Stomach (tissue), 8 donors: ENCODE measurements at regions not wholly inside any gene's neighbourhood (a gene's known extent, or its start where the extent isn't known, plus 50 kb on each side); places are given as distances from the start of the nearest gene placed in this dataset.

ENCODE experiments used
- DNase-seq, 2 donors: peaks; one replicate each; pipeline versions ENCODE4 v3.0.0 to v3.0.0-alpha.2; 2013 to 2019
- H3K27ac ChIP-seq, 5 donors: fragments of 200-600 bp in 4 of 5; sonication (generic) in 4 of 5; one replicate each; pipeline ENCODE4 v1.5.1; 2013 to 2019; ENCODE audit warnings: mild to moderate bottlenecking in 1 of 5, moderate library complexity in 1 of 5
- H3K27me3 ChIP-seq, 3 donors: fragments of 200-600 bp; sonication (generic); one replicate each; pipeline ENCODE4 v1.5.1; 2017 to 2019; ENCODE audit warnings: mixed run types in 1 of 3
- H3K36me3 ChIP-seq, 4 donors: fragments of 200-600 bp; sonication (generic); 1 replicate in 3 of 4; 2 replicates in 1 of 4; pipeline ENCODE4 v1.5.1; 2016 to 2019
- H3K4me1 ChIP-seq, 4 donors: fragments of 200-600 bp; sonication (generic); one replicate each; pipeline ENCODE4 v1.5.1; 2016 to 2019
- H3K4me3 ChIP-seq, 4 donors: fragments of 200-600 bp; sonication (generic) in 3 of 4; one replicate each; pipeline ENCODE4 v1.5.1; 2016 to 2019; ENCODE audit warnings: mild to moderate bottlenecking in 1 of 4
- H3K9me3 ChIP-seq, 4 donors: fragments of 200-600 bp; sonication (generic); one replicate each; pipeline ENCODE4 v1.5.1; 2016 to 2019
- CTCF ChIP-seq, 7 experiments: fragments of 450-650 bp in 4 of 7; fragments of 200-600 bp in 3 of 7; sonication (generic) in 3 of 7; IDR thresholded peaks; one replicate each; pipeline ENCODE4 v1.5.1; 2016 to 2019; ENCODE audit warnings: antibody characterized with exemption in 7 of 7, control low read depth in 2 of 7, mild to moderate bottlenecking in 1 of 7
- EP300 ChIP-seq: sonication (generic); formaldehyde crosslinking; IDR thresholded peaks from one replicate; pipeline ENCODE4 v1.6.1; 2017; ENCODE audit warnings: antibody characterized with exemption
- POLR2A ChIP-seq, 4 donors: fragments of 450-650 bp; IDR thresholded peaks; one replicate each; pipeline ENCODE4 v1.6.1; 2016; ENCODE audit warnings: antibody characterized with exemption in 4 of 4, control low read depth in 2 of 4, mild to moderate bottlenecking in 1 of 4, moderate library complexity in 1 of 4
- POLR2AphosphoS5 ChIP-seq, 3 donors: sonication (generic); formaldehyde crosslinking; IDR thresholded peaks; one replicate each; pipeline ENCODE4 v1.6.1; 2016; ENCODE audit warnings: antibody characterized with exemption in 3 of 3
- WGBS, 5 donors: extraction: QIAGEN DNeasy Blood & Tissue Kit in 3 of 5; methylation state at CpG; one replicate each; pipeline versions ENCODE4 v1.1.5 to v1.1.7; 2013 to 2018; 5-methylcytosine and 5-hydroxymethylcytosine counted together
- intact Hi-C: fragments of 100-400 bp; cut with DNase I; formaldehyde crosslinking; loops from one replicate; pipeline ENCODE4 v1.15.1; 2023; ENCODE audit warnings: low total_unique reads
- donor health status: healthy with polysubstance abuse.
- donor health status: Bipolar disorder and iron deficiency.
- donor health status: healthy.

- no peak for DNase-seq
- intact Hi-C loops, result no loop called here
- H3K27ac ChIP-seq, result no peak overlapping the region
Observed at GRCh38 chr3:147960786-147961185, 551.6 kb downstream of the ZIC1 start.

GRCh38 chr3:147962408-147963164, 553.4 kb downstream of the ZIC1 start:
- TF ChIP-seq POLR2AphosphoS5 (IDR thresholded peaks at IDR 0.05) (no peak), CTCF (IDR thresholded peaks at IDR 0.05) (no peak), EP300 (no peak), POLR2A (IDR thresholded peaks at IDR 0.05) (no peak)
- no peaks in the 10 kb centered on the region for H3K27me3 ChIP-seq
- no peak overlapping the region for H3K27ac ChIP-seq
- DNase-seq, result no peak
- intact Hi-C loops, result no loop called here
- H3K4me1 ChIP-seq, result no peaks in the 10 kb centered on the region
- H3K36me3 ChIP-seq, result no peaks in the 10 kb centered on the region
- WGBS, 5 donors, result 62 to 66% (median 65%) methylated on average over 5 of the region's 5 CpGs
- no peaks in the 10 kb centered on the region for H3K9me3 ChIP-seq
- H3K4me3 ChIP-seq, result no peak overlapping the region

More at GRCh38 chr3:147960786-147961185, 551.6 kb downstream of the ZIC1 start:
- TF ChIP-seq EP300, result no peak
- no peak for TF ChIP-seq POLR2AphosphoS5 (IDR thresholded peaks at IDR 0.05)
- no peak for TF ChIP-seq POLR2A (IDR thresholded peaks at IDR 0.05)
- TF ChIP-seq CTCF (IDR thresholded peaks at IDR 0.05), result no peak
- H3K36me3 ChIP-seq, result no peaks in the 10 kb centered on the region
- WGBS, 5 donors, result 41 to 60% (median 47%) methylated on average over 6 of the region's 6 CpGs
- H3K4me3 ChIP-seq, result no peak overlapping the region
- H3K27me3 ChIP-seq, result no peaks in the 10 kb centered on the region
- no peaks in the 10 kb centered on the region for H3K9me3 ChIP-seq
- H3K4me1 ChIP-seq, result no peaks in the 10 kb centered on the region

DNA sequence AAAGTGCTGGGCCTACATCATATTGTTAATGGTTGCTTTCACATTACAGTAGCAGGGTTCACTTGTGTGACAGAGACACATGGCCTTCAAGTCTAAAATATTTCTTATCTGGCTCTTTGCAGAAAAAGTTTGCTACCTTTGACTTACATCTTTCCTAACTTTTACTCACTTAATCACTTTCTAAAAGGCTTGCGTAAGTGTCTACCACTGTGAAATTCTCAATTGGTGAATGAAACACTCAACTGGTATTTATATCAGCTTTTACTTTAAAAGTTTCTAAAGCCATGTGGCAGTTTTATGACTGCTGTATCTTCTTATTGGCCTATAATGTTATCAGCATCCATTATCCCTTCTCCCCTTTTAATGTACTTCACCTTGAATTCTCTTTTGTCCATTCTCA, 554.5 kb downstream of the ZIC1 start:
- Histone ChIP-seq H3K4me1 (no peaks in the 10 kb centered on the region), H3K27me3 (no peaks in the 10 kb centered on the region), H3K27ac (no peak overlapping the region), H3K4me3 (no peak overlapping the region), H3K36me3 (no peaks in the 10 kb centered on the region), H3K9me3 (no peaks in the 10 kb centered on the region)
- intact Hi-C loops, result no loop called here
- no peak for DNase-seq
- no peak for TF ChIP-seq CTCF (IDR thresholded peaks at IDR 0.05)
- TF ChIP-seq EP300, result no peak
- TF ChIP-seq POLR2A (IDR thresholded peaks at IDR 0.05), result no peak
- TF ChIP-seq POLR2AphosphoS5 (IDR thresholded peaks at IDR 0.05), result no peak
- 89 to 100% (median 97%) methylated on average over 1 of the region's 1 CpG for WGBS, 5 donors

- Histone ChIP-seq H3K4me3 (no peak overlapping the region), H3K9me3 (no peaks in the 10 kb centered on the region), H3K36me3 (no peaks in the 10 kb centered on the region), H3K27me3 (no peaks in the 10 kb centered on the region), H3K4me1 (no peaks in the 10 kb centered on the region), H3K27ac (no peak overlapping the region)
- no peak for TF ChIP-seq POLR2AphosphoS5 (IDR thresholded peaks at IDR 0.05)
- no peak for TF ChIP-seq POLR2A (IDR thresholded peaks at IDR 0.05)
- TF ChIP-seq EP300, result no peak
- no peak for TF ChIP-seq CTCF (IDR thresholded peaks at IDR 0.05)
- no peak for DNase-seq
- intact Hi-C loops, result no loop called here
- WGBS, 5 donors, result 80 to 90% (median 85%) methylated on average over 1 of the region's 1 CpG
Observed at GRCh38 chr3:147975165-147975564, 566.0 kb downstream of the ZIC1 start.
